NCI-H69 (cell line): ENCODE measurements at regions not wholly inside any gene's neighbourhood (a gene's known extent, or its start where the extent isn't known, plus 50 kb on each side); places are given as distances from the start of the nearest gene placed in this dataset.
"Not testable (repeated sequence)": the region's sequence is repeated elsewhere in the genome, so short reads cannot be mapped to it uniquely, and the experiment has no call there.

Source experiments
- DNase-seq: peaks from one replicate; lab custom pipeline; 2025; lab: John Stamatoyannopoulos, UW

DNA sequence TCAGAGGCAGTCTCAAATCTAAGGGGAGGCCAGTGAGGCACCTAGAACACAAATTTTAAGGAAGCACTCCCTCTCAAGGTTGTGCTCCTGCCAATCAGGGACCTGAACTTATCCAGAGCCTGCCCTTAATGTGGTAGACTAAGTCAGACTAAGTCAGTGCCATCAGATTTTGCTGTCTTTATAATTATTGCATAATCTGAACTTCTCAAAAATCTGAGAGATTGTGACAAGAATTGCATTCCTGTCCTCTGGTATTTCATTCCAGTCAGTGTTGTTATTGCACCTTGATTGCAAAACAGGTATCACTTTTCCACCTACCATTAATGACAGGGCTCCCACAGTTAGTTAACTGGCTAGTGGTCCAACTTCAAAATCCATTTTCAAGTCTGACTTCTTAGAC lies 197.1 kb upstream of the HCN1 start:
- DNase-seq: no peak

DNA sequence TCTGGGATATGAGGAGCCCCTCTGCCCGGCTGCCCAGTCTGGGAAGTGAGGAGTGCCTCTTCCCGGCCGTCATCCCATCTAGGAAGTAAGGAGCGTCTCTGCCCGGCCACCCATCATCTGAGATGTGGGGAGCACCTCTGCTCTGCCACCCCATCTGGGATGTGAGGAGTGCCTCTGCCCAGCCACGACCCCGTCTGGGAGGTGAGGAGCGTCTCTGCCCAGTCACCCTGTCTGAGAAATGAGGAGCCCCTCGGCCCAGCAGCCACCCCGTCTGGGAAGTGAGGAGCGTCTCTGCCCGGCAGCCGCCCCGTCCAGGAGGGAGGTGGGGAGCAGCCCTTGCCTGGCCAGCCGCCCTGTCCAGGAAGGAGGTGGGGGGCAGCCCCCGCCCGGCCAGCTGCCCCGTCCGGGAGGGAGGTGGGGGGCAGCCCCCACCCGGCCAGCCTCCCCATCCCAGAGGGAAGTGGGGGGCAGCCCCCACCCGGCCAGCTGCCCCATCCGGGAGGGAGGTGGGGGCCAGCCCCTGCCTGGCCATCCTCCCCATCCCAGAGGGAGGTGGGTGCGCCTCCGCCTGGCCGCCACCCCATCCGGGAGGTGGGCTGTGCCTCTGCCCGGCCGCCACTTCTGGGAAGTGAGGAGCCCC lies 194.4 kb upstream of the HCN1 start:
- not testable (repeated sequence) for DNase-seq

DNA sequence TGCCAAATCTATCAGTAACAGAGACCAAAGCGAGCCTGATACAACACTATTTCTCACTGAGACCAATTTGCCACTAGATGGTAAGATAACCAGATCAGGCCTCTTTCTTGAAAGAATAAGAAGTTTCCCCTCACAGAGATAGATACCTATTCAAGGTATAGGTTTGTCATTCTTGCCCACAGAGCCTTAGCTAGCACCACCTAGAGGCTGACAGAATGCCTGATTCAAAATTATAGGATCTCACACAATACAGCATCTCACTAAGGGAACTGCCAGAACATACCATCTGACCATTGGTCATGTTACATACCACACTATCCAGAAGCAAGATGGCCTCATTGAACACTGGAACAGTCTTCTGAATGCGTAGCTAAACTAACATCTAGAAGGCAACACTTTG lies 166.6 kb upstream of the HCN1 start:
- DNase-seq: no peak

DNA sequence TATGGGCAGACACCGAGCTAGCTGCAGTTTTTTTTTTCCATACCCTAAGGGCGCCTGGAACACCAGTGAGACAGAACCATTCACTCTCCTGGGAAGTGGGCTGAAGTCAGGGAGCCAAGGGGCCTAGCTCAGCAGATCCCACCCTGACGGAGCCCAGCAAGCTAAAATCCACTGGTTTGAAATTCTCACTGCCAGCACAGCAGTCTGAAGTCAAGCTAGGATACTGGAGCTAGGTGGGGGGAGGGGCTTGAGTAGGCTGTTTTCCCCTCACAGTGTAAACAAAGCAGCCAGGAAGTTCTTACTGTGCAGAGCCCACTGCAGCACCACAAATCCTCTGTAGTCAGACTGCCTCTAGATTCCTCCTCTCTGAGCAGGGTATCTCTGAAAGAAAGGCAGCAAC lies 151.7 kb upstream of the HCN1 start:
- DNase-seq: no peak

DNA sequence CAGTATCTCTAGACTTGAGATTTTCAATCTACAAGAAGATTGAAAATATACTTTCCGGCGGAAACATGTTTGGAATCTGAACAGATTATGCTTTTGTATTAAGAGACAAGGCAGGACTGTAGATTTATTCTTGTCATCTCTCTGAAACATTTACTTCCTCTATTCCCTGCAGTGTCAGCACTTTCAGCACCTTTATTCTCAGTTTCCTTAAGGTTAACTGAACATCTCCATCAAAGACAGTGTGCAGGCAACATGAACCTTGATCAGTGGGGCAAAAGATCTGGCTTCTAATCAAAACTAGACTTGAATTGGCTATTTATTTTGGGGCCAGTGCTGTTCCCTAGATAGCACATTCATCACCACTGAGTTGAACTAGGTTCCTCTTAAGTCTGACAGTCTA lies 129.9 kb upstream of the HCN1 start:
- no peak for DNase-seq

DNA sequence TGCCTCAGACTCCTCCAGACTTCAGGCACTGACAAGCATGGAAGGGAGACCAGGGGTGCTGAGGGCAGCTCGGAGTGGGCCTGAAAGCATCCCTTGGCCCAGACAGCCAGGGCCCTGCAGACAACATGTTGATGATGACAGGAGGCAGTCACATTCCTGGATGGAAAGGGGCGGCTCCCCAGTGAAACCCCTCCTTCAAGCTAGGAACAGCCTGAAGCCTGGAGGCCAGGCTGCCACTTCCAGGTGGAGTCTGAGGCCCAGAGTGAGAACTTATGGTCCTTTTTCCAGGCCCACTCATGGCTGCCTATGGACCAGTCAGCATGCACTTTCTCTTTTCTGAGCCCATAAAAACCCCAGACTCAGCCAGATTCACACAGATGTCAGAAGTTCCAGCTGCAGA lies 104.2 kb upstream of the HCN1 start:
- DNase-seq: no peak

DNA sequence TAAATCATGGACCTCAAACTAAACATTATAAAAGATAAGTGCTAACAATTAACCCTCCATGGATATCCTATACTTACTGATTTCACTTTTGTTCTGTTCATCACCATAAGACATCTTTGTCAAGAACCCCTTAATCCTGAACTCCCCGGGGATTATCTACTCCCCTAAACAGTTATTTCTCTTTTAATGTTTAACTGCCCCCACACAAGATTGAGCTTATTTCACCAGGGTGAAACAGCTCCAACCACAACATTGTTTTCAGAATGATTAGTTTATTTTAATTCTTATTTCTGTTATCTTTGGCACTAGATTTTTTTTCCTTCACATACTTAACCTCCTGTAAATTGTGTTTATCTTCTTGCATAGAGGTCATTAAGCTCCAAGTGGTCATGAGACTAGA lies 103.2 kb upstream of the HCN1 start:
- no peak for DNase-seq

DNA sequence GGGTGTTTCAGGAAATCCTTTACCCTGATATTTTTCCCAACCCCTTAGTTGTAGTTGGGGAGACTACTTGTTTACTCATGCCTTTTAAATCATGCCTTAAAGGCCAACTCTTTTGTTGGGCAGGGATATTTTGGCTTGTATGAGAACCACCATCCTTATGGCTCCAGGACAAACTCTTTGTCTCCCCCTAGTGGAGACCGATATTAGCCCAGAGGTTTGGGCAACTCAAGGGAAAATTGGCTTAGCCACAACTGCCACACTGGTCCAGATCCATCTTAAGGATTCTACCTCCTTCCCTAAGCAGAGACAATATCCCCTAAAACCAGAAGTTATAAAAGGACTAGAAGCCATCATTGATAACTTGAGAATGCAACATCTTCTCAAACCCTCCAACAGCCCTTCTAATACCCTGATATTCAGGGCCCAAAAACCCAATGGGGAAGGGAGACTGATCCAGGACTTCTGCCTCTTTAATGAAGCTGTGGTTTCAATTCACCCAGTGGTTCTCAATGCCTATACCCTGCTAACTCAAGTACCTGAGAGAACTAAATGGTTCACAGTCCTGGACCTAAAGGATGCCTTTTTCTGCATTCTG lies 100.9 kb upstream of the HCN1 start:
- peak; percentile 2 for DNase-seq

DNA sequence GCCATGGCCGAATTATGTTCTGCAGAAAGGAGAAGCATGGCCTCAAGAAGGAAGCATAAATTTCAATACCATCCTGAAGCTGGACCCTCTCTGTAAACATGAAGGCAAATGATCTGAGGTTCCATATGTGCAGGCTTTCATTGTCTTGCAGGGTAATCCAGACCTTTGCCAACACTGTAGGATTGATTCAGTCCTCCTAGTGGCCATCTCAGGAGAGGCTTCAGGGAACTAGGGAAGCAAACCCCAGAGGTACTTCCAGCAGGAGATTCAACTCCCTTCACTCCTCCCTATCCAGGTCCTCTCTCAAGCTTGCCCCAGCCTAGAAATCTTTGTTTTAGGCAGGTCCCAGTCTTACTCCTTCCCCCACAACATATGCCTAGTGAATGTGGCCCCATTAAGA lies 99.3 kb upstream of the HCN1 start:
- no peak for DNase-seq

DNA sequence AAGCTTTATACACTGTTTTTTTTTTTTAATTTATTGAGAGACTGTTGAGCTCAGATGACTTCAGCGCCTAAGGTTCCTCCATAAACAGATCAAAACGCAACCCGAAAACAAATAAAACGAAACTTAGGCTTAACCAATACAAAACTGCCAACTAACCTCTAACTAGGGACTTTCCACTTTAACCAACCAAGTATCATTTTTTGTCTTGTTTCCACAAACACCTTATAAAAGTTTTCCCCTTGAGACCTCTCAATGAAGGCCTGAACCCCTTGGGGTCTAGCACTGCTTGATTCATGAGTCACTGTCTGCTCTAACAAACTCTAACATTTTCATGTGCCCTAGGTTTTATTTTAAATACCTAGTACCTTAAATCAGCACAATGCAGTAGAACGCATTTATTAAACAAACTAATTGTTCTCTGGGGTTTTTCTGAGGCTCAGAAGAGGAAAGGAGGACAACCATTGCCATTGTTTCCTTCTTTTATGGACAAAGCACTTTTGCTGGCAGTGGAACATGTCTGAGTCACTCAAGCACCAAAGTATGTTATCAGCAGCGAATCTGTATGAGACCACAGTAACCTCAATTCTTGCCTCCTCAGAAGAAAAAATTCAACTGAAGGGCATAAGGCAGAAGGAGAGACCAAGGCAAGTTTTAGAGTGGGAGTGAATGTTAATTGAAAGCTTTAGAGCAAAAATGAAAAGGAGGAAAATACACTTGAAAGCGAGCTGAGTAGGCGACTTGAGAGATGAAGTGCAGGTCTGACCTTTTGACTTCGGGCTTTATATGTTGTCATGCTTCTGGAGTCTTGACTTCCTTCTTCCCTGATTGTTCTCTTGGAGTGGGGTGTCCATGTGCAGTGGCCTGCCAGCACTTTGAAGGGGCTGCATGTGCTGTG lies 97.7 kb upstream of the HCN1 start:
- DNase-seq: no peak

DNA sequence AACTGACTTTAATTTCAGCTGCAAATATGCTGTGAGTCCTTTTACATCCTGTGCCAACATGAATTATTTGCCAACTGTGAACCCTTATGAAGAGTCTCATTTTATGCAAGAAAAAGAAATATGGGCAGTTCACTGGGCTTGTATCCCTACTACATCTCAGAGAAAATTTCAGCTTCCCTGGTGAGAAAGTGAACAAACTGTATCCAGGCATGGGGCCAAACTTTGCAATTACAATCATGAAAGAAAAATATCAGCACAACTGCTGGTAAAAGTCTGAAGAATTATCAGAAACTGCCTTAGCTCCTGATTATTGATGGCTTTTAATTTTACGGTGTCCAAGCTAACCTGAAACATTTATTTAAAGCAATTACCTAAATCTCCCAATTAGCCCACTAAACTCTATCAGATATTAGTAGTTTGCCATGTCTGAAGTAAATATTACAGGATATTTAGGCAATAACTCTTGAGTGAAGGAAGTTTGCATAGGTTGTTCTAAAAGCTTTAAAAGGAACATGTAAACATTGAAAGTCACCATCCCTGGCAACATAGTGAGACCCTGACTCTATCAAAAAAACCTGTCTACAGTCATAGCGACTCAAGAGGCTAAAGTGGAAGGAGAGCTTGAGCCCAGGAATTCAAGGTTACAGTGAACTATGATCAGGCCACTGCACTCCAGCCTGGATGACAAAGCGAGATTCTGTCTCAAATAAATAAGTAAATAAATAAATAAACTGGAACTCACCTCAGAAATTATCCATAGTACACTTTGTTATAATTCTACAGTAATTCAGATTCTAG lies 83.9 kb upstream of the HCN1 start:
- no peak for DNase-seq

DNA sequence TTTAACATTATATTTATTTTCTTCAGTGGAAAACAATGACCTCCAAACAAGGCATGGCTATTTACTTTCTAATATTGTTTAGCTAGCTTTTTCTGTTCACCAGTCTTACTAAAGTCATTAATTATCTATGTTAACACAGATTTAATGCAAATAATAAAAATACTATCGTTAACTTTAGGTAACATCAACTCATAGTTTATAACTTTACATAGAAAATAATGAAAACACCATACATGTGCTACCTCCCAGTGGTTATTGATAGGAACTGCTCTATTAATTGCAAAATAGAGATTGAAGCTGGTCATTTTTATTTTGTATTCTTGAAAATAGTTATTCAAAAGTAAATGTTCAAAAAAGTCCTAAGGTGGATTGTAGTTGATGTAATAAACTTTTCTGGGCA lies 78.3 kb upstream of the HCN1 start:
- DNase-seq: no peak

DNA sequence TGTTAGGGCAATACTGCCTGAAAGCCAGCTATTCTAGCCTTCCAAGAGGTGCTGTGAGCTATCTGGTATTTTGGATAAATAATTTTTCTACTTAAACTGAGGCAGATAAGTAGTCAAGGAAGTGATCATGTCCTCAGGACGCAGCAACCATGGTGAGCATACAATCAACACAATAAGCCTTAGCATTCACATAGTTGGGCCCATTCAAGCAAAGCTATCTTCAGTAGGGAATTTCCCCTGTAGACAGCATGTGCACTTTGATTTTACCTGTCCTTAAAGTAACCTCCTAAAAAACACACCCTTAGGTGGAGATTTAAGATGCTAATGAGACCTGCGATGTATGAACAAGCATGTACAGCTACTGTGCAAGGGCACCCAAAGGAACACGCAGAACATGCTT lies 76.2 kb upstream of the HCN1 start:
- DNase-seq: no peak

DNA sequence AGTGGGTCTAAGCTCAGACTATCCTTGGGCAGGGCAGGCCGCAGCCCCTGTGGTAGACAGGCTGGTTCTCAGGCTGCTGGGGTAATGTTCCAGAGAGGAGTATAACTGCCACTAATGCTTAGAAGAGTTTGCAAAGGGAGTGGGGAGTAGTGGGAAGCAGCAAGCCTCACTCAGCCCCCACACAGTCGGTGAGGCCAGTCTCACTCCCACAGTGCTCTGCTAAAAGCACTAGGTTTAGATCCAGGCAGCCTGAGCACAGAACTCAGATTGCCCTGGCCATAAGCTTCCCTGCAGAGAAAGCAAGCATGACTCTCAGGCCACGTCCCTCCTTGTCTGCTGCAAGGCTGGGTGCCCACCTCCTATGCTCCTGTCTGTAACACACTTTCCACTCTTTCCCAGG lies 69.4 kb upstream of the HCN1 start:
- no peak for DNase-seq

DNA sequence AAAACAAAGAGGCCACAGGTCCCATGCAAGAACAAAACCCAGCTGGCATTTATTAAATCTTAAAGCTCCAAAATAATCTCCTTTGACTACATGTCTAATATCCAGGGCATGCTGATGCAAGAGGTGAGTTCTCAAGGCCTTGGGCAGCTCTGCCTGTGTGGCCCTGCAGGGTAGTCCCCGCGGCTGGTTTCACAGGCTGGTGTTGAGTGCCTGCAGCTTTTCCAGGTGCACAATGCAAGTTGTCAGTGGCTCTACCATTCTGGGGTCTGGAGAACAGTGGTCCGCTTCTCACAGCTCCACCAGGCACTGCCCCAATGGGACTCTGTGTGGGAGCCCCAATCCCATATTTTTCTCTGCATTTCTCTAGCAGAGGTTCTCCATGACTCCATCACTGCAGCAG lies 54.4 kb upstream of the HCN1 start:
- no peak for DNase-seq

DNA sequence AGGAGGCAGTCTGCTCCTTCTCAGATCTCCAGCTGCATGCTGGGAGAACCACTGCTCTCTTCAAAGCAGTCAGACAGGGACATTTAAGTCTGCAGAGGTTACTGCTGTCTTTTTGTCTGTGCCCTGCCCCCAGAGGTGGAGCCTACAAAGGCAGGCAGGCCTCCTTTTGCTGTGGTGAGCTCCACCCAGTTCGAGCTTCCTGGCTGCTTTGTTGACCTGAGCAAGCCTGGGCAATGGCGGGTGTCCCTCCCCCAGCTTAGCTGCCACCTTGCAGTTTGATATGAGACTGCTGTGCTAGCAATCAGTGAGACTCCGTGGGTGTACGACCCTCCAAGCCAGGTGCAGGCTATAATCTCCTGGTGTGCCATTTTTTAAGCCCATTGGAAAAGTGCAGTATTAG lies 52.3 kb upstream of the HCN1 start:
- not testable (repeated sequence) for DNase-seq
